Liver (tissue), 3 donors: ENCODE measurements at regions not wholly inside any gene's neighbourhood (a gene's known extent, or its start where the extent isn't known, plus 50 kb on each side); places are given as distances from the start of the nearest gene placed in this dataset.

ENCODE experiments used
- CTCF ChIP-seq: fragments of 150-350 bp; IDR thresholded peaks from 2 replicates; pipeline ENCODE4 v1.5.1; 2017; ENCODE audit warnings: improper control_type of control experiment, low read depth, low read length; ENCODE audit not compliant: missing input control
- FOXA1 ChIP-seq: IDR thresholded peaks from 2 replicates; pipeline ENCODE4 v1.6.1; 2016; ENCODE audit warnings: antibody characterized with exemption
- GABPA ChIP-seq, 2 donors: IDR thresholded peaks in 1 of 2; conservative IDR thresholded peaks in 1 of 2; 2 replicates each; pipeline ENCODE4 v1.6.1; 2016; ENCODE audit warnings: antibody characterized with exemption in 2 of 2, mild to moderate bottlenecking in 1 of 2, moderate library complexity in 1 of 2
- HNF4A ChIP-seq, 2 donors: conservative IDR thresholded peaks; 2 replicates each; pipeline ENCODE4 v1.6.1; 2016; ENCODE audit warnings: antibody characterized with exemption in 2 of 2, mild to moderate bottlenecking in 2 of 2
- JUND ChIP-seq, 2 donors: IDR thresholded peaks; 2 replicates each; pipeline ENCODE4 v1.6.1; 2016; ENCODE audit warnings: antibody characterized with exemption in 2 of 2
- RAD21 ChIP-seq, 2 donors: IDR thresholded peaks; 2 replicates each; pipeline ENCODE4 v1.6.1; 2016; ENCODE audit warnings: antibody characterized with exemption in 2 of 2, mild to moderate bottlenecking in 2 of 2
- REST ChIP-seq: IDR thresholded peaks from 2 replicates; pipeline ENCODE4 v1.6.1; 2016; ENCODE audit warnings: antibody characterized with exemption, mild to moderate bottlenecking
- RXRA ChIP-seq, 2 donors: IDR thresholded peaks; 2 replicates each; pipeline ENCODE4 v1.6.1; 2017 to 2018; ENCODE audit warnings: antibody characterized with exemption in 2 of 2, mild to moderate bottlenecking in 1 of 2
- SP1 ChIP-seq: IDR thresholded peaks from 2 replicates; pipeline ENCODE4 v1.6.1; 2018; ENCODE audit warnings: antibody characterized with exemption, mild to moderate bottlenecking
- TAF1 ChIP-seq: conservative IDR thresholded peaks from 2 replicates; pipeline ENCODE4 v1.6.1; 2016; ENCODE audit warnings: antibody characterized with exemption, mild to moderate bottlenecking
- YY1 ChIP-seq: IDR thresholded peaks from 2 replicates; pipeline ENCODE4 v1.6.1; 2016; ENCODE audit warnings: antibody characterized with exemption, mild to moderate bottlenecking
- ZBTB33 ChIP-seq: IDR thresholded peaks from 2 replicates; pipeline ENCODE4 v1.6.1; 2016; ENCODE audit warnings: antibody characterized with exemption
- TF ChIP-seq, protein P1 (sequence below): IDR thresholded peaks from 2 replicates; pipeline ENCODE4 v1.6.1; 2016; ENCODE audit warnings: antibody characterized with exemption
- TF ChIP-seq, protein P2 (sequence below): IDR thresholded peaks from 2 replicates; pipeline ENCODE4 v1.6.1; 2016; ENCODE audit warnings: antibody characterized with exemption
- donor health status: healthy.
- donor health status: healthy.

DNA sequence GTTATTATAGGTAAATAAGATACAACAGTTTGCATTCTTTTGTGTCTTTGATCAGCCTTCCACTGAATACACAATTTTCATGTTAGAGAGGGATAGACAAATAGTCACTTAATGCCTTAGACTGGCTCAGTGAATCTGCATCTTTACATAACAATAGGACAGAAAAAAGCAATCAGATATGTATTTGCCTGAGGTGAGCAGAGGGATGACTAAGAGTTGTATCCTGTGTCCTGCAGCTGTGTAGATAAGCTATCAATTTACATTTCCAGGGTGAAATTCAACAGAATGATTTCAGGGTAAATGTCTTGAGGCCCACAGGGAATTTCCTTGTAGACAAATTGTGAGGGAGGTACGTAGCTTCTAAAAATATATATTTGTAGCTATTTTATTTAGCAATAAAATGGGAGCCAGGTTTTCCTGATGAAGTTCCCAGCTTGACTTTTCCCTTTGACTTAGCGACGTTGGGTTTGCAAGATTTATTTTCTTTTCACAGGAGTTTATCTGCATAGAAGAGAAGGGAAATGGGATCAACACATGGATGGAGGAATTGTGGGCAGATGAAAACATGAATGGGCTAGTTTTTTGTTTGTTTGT lies 586.1 kb upstream of the CDH6 start:
- TF ChIP-seq TAF1 (no peak), REST (no peak), HNF4A (conservative IDR thresholded peaks at IDR 0.05) (no peak), YY1 (no peak), JUND (IDR thresholded peaks at IDR 0.05) (no peak), CTCF (no peak), GABPA (IDR thresholded peaks at IDR 0.05 in 1 of 2, conservative IDR thresholded peaks at IDR 0.05 in 1 of 2) (no peak), RAD21 (IDR thresholded peaks at IDR 0.05) (no peak), ZBTB33 (no peak), SP1 (no peak), RXRA (IDR thresholded peaks at IDR 0.05) (no peak), FOXA1 (no peak)
- TF ChIP-seq, protein P1, sequence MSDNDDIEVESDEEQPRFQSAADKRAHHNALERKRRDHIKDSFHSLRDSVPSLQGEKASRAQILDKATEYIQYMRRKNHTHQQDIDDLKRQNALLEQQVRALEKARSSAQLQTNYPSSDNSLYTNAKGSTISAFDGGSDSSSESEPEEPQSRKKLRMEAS = no peak
- TF ChIP-seq, protein P2, sequence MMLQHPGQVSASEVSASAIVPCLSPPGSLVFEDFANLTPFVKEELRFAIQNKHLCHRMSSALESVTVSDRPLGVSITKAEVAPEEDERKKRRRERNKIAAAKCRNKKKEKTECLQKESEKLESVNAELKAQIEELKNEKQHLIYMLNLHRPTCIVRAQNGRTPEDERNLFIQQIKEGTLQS = no peak
